ENCODE measurements at regions not wholly inside any gene's neighbourhood (a gene's known extent, or its start where the extent isn't known, plus 50 kb on each side); places are given as distances from the start of the nearest gene placed in this dataset.
"Not testable (repeated sequence)": the region's sequence is repeated elsewhere in the genome, so short reads cannot be mapped to it uniquely, and the experiment has no call there.

DNA sequence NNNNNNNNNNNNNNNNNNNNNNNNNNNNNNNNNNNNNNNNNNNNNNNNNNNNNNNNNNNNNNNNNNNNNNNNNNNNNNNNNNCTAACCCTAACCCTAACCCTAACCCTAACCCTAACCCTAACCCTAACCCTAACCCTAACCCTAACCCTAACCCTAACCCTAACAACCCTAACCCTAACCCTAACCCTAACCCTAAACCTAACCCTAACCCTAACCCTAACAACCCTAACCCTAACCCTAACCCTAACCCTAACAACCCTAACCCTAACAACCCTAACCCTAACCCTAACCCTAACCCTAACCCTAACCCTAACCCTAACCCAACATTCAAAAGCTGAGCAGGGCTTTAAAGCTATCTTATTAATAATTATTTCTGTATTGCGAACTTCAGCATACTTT lies 182.5 kb upstream of the FAM20C start:
- H3K36me3 ChIP-seq (replicated peaks; ENCODE audit: control insufficient read depth, insufficient read depth, low read length); DNase-seq; H3K4me3 ChIP-seq (ENCODE audit: insufficient read depth, low read depth, low read length); H3K27me3 ChIP-seq (ENCODE audit: control insufficient read depth, insufficient read depth, low read length): not testable (repeated sequence)

DNA sequence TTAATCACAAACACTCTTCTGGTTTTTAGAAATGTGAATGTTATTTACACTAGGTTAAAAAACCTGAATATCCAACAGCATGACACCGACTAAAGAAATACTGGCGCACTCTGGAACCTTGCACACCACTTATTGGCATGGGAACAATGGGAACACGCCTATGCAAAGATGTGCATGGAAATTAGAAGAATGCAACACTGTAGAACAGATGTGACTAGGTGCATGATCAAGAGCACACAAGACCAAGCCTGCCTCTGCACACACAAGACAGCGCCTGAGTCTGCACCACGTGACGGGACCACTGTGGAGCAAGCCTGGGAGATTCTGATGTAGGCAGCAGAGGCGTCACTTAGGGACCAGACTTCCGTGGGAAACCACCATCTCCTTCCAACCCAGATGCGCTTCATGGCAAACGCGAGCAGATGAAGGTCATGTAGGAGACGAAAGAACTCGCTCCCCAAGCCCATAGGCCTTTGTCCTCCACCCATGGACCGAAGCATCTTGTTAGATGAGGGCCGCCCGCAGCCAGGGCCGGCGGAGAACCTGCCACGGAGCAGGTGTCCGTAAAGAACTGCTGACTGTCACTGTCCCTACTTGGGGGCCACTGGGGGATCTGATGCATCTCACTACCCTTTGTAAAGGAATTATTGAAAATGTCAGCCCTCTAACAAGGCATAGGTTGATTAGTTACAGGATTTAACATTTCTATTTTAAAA lies 159.6 kb upstream of the FAM20C start:
- not testable (repeated sequence) for DNase-seq; H3K4me3 ChIP-seq (ENCODE audit: insufficient read depth, low read depth, low read length); H3K27me3 ChIP-seq (ENCODE audit: control insufficient read depth, insufficient read depth, low read length); H3K36me3 ChIP-seq (replicated peaks; ENCODE audit: control insufficient read depth, insufficient read depth, low read length)

DNA sequence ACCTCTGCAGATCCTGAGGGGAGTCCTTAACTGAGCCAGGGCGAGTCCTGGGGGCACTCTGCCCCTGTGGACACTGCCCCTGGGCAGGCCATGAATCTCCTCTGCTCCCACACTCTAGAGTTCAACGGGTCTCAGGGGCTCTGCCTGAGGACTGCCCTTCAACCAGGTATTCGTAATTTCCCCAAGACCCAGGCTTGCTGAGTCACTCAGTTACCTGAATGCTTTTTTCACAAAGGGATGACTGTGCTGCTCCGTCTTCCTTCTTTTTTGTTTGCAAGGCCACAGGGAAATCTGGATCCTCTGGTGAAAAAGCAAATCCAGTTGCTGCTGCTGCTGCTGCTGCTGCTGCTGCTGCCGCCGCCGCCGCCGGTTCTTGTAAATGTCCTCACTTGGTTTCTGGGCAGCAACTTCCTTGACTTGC lies 157.2 kb upstream of the FAM20C start:
- not testable (repeated sequence) for H3K36me3 ChIP-seq (replicated peaks; ENCODE audit: control insufficient read depth, insufficient read depth, low read length); DNase-seq; H3K27me3 ChIP-seq (ENCODE audit: control insufficient read depth, insufficient read depth, low read length); H3K4me3 ChIP-seq (ENCODE audit: insufficient read depth, low read depth, low read length)

DNA sequence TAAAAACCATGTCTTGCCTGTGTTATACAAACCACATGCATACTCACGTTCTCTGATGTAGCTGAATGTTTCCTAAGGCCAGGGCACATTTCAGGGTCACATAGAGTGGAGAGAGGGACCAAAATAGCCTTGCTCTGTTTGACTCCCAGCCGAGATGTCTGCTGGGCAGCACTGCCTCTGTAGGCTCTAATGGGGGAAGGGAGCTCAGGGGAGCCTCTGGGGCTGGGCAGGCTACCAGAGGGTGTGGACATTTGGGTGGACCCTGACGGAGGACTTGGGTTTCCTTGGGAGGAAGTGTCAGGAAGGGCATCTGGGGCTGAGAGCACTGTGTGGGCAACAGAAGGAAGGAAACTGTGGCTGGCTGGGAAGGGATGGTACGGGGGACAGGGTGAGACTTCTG lies 155.8 kb upstream of the FAM20C start:
- H3K27me3 ChIP-seq (ENCODE audit: control insufficient read depth, insufficient read depth, low read length); H3K4me3 ChIP-seq (ENCODE audit: insufficient read depth, low read depth, low read length); H3K36me3 ChIP-seq (replicated peaks; ENCODE audit: control insufficient read depth, insufficient read depth, low read length); DNase-seq: not testable (repeated sequence)

DNA sequence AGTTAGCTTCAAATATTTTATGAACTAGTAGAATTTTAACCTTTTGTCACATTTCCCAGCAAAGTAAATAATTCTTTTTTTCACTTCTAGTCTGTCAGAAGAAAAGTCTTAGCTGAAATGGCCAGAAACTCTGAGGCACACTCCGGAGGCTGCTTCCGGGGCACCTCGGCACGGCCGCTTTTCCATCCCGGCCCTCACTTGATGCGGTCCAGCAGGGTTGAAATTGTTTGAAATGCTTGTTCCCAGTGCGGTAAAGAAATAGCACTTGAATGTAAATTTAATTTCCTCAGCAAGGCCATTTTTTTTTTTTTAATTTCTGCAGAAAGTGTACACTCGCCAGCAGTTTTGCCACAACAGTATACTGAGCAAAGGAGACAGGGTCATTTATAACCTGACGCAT lies 154.7 kb upstream of the FAM20C start:
- H3K4me3 ChIP-seq (ENCODE audit: insufficient read depth, low read depth, low read length); H3K27me3 ChIP-seq (ENCODE audit: control insufficient read depth, insufficient read depth, low read length); H3K36me3 ChIP-seq (replicated peaks; ENCODE audit: control insufficient read depth, insufficient read depth, low read length); DNase-seq: not testable (repeated sequence)

DNA sequence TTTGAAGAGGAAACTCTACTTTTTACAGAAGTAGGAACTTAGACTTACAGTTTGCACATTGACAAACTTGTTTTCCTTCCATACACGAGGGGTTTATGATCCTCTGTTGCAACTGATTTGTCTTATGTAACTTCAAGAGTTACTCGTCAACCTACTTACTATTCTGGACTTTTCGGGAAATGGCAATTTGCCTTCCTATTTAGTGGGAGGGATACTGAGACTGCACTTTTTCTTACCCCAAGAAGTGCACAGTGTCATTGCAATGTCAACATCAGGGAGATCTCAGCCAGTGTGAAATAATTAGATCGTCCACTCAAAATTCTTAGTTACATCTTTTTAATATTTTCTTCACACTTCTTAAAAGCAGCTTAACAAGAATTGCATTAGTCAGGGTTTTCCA lies 153.9 kb upstream of the FAM20C start:
- DNase-seq; H3K36me3 ChIP-seq (replicated peaks; ENCODE audit: control insufficient read depth, insufficient read depth, low read length); H3K27me3 ChIP-seq (ENCODE audit: control insufficient read depth, insufficient read depth, low read length); H3K4me3 ChIP-seq (ENCODE audit: insufficient read depth, low read depth, low read length): not testable (repeated sequence)

DNA sequence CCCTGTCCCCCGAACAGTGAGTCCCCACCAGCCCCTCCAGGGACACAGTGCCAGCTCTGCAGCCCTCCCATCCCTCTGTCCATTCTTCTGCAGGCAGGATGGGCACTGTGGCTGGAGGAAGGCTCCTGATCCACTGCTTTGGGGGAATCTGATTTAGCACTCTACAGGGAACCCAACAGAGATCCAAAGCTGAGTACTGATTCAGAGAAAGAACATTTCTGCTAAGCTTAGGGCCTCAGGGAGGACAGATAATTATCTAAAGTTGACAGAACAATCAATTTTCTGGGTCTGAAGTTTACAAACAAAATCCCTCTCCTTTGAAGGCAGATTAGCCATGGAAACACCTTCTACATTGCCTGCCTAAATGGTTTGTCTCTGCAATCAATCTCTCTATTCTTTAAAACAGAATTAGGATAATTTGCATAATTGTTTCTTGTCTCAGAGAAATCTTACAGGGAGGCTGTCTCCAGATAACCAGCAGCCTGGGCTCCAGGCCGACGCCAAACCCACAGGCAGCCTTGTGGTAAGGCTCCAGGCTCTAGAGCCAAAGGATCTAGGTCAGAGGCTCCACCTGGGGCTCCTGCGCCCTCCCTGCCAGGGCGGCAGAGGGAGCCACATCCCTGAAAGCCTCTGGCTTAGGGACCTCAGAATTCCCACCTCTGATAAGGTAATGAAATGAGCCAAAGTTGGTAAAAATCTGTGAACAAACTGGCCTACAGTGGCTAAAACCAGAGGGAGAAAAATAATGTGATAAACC lies 152.2 kb upstream of the FAM20C start:
- DNase-seq = peak; percentile 69
- not testable (repeated sequence) for H3K36me3 ChIP-seq (replicated peaks; ENCODE audit: control insufficient read depth, insufficient read depth, low read length); H3K27me3 ChIP-seq (ENCODE audit: control insufficient read depth, insufficient read depth, low read length); H3K4me3 ChIP-seq (ENCODE audit: insufficient read depth, low read depth, low read length)

DNA sequence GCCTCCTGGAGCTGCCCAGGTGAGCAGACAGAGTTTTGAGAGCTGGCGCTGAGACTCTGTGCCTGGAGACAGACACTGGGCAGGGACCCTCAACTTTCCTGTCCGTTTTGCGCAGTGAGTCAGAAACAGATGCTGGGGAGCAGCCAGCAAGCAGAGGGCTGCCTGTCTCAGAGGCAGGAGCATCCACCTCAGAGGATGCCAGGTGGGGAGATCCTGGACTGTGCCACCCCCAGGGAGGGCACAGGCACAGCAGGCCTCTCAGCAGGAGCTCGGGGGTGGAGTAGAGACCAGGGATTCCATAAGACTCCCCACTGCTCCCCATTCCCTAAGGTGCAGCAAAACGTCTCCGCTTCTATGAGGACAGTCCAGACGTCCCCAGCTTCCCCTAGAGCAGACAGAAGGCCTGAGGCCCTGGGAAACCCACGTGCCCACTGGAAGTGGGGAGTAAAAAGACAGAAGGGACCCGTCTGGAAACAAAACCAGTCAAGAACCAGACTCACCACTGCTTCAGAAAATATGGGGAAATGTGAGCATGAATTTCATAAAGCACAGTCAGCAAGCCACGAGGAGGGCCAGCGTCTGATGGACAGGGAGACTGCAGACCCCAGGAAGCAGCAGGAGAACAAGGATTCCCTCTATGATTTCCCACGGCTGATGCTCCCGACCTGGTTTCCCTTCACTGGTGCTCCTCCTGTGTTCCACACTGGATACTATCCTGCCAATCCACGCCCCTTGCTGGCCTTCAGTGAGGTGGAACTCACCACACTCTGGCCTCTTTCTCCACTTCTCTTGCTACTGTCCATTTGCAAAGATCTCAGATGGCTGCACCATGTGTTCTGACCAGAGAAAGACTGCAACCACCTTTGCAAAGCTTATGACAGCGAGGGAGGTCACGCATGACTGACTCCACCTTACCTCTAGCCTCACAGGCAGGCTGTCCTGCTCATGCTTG lies 151.3 kb upstream of the FAM20C start:
- no peak for DNase-seq
- Histone ChIP-seq H3K4me3 (ENCODE audit: insufficient read depth, low read depth, low read length) (no peak overlapping the region), H3K36me3 (replicated peaks; ENCODE audit: control insufficient read depth, insufficient read depth, low read length) (no peaks in the 10 kb centered on the region), H3K27me3 (ENCODE audit: control insufficient read depth, insufficient read depth, low read length) (peaks cover 3% of the 10 kb centered on the region; the same call in 1 of the 2 replicates)

DNA sequence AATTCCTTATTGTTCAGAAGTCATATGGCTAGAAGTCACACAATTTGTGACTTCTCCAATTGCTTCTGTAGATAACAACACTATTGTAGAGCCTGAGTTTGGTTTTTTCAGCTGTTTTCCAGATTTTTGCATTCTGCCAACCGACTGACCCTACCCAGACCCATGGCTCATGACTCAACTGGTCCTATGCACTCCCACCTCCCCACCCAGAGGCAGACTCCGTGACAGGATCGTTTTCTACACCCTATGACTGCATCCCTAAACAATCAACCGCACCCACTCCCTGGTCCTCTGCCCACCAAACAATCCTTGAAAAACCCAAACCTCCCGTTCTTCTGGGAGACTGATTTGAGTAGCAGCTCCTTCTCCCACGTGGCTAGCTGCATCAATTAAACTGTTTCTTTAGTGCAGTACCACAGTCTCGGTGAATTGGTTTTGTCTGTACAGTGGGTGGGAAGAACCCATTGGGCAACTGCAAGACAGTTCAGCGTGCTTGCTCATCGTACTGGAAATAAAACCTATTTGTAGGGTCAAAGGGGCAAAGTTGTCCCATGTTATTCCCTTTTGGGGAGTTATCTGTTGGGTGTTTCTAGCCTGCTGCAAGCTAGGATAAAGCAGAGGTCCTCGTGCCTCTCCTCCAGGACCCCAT lies 150.3 kb upstream of the FAM20C start:
- no peak for DNase-seq
- no peak overlapping the region for H3K4me3 ChIP-seq (ENCODE audit: insufficient read depth, low read depth, low read length)
- H3K27me3 ChIP-seq (ENCODE audit: control insufficient read depth, insufficient read depth, low read length) = peaks cover 3% of the 10 kb centered on the region; the same call in 1 of the 2 replicates
- H3K36me3 ChIP-seq (replicated peaks; ENCODE audit: control insufficient read depth, insufficient read depth, low read length) = no peaks in the 10 kb centered on the region

DNA sequence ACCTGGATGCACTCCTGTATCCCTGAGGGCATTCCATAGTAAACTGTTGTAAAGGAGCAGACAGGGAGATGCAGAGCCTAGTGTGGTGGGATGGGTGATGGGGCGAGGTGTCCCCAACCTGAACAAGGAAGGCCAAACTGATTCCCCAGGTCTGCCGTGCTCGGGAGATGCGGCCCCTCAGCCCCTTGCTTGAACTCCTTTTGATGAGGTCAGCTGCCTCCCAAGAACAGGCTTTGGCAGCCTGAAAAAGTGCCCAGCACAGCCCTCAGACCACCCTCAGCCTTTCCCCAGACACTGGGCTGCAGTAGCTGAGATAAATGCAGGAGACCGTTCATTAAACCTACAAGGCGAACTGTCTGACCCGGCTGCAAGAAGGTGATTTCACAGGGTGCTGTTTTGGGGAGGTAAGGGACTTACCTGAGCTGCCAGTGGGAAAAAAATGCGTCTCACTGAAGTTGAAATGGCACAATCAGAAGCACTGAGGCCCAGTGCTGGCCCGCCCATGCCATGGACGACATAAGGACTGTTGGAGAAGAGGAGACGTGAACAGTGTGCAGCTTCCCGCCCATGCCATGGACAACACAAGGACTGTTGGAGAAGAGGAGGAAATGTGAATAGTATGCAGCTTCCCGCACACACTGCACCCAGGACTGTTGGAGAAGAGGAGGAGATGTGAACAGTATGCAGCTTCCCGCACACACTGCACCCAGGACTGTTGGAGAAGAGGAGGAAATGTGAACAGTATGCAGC lies 148.4 kb upstream of the FAM20C start:
- Histone ChIP-seq H3K36me3 (replicated peaks; ENCODE audit: control insufficient read depth, insufficient read depth, low read length) (no peaks in the 10 kb centered on the region), H3K27me3 (ENCODE audit: control insufficient read depth, insufficient read depth, low read length) (peaks cover 3% of the 10 kb centered on the region; the same call in 1 of the 2 replicates), H3K4me3 (ENCODE audit: insufficient read depth, low read depth, low read length) (no peak overlapping the region)
- DNase-seq = no peak

DNA sequence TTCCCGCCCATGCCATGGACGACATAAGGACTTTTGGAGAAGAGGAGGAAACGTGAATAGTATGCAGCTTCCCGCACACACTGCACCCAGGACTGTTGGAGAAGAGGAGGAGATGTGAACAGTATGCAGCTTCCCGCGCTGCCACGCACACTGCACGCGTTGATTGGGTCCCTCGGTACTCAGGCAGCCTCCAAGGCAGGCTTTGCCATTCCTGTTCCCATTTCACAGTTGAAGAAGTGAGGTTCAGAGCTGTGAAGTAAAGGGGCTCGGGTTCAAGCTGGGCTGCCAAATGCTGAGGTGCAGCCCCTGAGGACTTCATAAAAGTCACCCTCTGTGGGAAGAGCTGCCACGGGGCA lies 147.9 kb upstream of the FAM20C start:
- no peak for DNase-seq
- H3K27me3 ChIP-seq (ENCODE audit: control insufficient read depth, insufficient read depth, low read length) = peaks cover 3% of the 10 kb centered on the region; the same call in 1 of the 2 replicates
- H3K4me3 ChIP-seq (ENCODE audit: insufficient read depth, low read depth, low read length) = no peak overlapping the region
- H3K36me3 ChIP-seq (replicated peaks; ENCODE audit: control insufficient read depth, insufficient read depth, low read length) = no peaks in the 10 kb centered on the region

DNA sequence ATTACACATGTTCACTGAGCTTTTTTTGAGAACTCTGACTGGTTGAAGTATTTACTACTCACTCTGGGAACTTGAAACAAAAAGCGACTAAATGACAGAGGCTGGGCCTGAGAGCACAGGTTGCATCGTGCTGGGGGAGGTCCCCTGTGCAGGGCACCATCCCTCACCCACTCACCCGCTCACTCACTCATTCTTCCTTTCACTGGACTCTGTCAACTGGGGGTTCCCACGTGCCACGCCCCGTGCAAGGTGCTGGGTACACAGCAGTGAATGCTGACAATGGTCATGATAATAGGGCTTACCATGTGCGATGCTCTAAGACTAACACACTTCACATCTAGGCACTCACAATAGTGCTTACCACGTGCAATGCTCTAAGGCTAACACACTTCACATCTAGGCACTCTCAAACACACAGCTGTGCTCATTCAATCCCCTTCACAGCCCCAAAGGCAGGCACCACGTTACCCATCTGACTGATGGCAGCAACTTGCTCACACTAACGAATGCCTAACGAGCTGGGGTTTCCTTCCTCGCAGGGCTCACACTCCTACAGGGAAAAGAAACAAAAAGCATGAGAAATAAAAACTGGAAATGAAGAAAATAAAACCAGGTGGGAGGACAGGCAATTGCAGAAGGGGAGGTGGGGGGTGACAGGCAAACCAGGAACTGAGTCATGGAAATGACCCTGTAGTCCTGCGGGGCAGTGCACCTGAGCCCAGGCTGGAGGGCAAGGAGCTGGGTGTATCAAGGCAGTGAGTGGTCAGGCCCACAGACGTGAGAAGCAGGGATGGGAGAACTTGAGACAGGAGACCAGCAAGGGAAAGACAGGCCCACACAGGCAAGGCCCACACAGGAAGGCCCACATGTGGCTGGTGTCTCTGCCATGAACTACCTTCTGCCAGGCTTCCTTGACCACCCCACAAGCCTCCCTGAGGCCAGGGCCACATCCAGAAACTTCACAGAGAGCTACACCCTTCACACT lies 147.0 kb upstream of the FAM20C start:
- Histone ChIP-seq H3K27me3 (ENCODE audit: control insufficient read depth, insufficient read depth, low read length) (peaks cover 3% of the 10 kb centered on the region; the same call in 1 of the 2 replicates), H3K4me3 (ENCODE audit: insufficient read depth, low read depth, low read length) (no peak overlapping the region), H3K36me3 (replicated peaks; ENCODE audit: control insufficient read depth, insufficient read depth, low read length) (no peaks in the 10 kb centered on the region)
- DNase-seq = no peak

Data from H7 (cell line).